ENCODE measurements at regions not wholly inside any gene's neighbourhood (a gene's known extent, or its start where the extent isn't known, plus 50 kb on each side); places are given as distances from the start of the nearest gene placed in this dataset.

DNA sequence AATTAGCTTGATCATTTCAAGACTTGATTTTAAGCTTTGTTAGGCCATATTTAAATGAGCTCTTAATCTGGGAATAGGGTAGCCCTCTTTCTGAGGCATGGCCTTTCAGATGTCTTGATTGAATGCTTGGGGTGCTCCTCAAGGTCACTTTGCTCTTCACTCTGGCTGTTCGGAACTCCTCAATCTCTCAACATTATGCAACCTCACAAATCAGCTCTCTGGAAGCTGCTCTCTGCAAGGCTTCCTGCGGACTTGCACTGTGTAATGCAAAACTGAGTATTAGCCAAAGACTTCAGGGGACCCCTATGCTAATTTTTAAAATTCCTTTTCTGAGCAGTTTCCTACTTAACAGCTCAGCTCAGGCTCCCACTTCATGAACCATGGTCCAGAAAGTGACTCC is 398.3 kb downstream of the PRDM5 start:
- no peak for DNase-seq

DNA sequence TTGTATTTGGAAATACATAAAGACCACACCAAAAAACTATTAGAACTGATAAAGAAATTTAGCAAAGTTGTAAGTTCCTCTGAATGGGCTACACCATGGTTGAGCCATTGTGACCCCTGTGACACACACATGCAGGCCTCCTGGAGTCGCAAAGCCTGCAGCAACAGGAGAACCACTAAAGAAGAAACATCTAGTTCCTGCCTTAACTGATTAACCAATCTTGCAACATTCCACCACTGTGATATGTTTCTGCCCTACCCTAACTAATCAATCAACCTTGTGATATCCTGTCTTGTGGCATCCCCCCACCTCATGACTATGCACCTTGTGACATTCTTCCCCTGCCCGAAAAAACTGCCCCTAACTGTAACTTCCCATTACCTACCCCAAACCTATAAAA is 401.8 kb downstream of the PRDM5 start:
- DNase-seq = no peak

DNA sequence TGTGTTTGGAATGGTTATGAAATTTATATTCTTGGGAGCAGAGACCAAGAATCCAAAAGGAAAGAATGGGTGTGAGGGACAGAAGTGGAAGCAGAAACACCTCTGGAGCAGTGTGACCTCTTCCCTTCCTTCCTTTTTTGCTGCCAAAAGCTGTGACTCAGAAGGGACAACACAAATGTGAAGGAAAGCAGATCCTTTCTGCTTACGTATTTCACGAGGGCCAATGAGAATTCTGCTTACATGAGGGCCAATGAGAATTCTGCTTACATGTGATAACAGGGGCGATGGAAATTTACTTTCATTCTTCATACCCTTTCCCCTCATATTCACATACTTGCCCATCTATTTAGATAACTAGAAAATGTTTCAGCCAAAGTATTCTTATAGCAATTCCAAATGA is 404.6 kb downstream of the PRDM5 start:
- no peak for DNase-seq

DNA sequence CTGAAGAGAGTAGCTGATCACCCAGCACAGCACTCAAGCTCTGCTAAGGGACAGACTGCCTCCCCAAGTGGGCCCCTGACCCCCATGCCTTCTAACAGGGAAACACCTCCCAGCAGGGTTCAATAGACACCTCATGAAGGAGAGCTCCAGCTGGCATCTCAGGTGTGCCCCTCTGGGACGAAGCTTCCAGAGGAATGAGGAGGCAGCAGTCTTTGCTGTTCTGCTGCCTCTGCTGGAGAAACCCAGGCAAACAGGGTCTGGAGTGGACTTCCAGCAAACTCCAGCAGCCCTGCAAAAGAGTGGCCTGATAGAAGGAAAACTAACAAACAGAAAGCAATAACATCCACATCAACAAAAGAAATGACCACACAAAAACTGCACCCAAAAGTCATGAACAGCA is 412.8 kb downstream of the PRDM5 start:
- no peak for DNase-seq

DNA sequence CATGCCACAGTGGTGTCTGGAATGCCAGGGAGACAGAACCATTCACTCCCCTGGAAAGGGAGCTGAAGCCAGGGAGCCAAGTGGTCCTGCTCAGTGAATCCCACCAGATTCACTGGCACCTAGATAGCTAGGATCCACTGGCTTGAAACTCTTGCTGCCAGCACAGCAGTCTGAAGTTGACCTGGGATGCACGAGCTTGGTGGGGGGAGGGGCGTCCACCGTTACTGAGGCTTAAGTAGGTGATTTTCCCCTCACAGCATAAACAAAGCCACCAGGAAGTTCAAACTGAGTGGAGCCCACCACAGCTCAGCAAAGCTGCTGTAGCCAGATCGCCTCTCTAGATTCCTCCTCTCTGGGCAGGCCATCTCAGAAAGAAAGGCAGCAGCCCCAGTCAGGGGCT is 413.3 kb downstream of the PRDM5 start:
- DNase-seq = no peak

DNA sequence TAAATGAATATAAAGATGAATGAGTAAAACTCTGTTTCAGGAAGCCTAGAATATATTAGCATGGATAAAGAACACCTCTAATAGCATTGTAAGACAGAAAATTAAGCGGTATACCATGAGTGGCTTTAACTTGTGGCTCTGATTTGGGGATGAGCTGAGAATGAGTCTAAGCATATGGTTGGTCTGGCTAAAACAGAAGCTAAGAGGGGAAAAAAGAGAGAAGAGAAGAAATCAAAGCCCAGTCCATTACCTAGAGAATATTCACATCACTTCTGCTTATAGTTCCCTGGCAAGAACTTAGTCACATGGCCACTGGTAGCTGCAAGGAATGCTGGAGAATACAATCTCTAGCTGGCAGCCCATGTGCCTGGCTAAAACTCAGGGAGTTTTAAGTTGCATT is 414.5 kb downstream of the PRDM5 start:
- DNase-seq = no peak

DNA sequence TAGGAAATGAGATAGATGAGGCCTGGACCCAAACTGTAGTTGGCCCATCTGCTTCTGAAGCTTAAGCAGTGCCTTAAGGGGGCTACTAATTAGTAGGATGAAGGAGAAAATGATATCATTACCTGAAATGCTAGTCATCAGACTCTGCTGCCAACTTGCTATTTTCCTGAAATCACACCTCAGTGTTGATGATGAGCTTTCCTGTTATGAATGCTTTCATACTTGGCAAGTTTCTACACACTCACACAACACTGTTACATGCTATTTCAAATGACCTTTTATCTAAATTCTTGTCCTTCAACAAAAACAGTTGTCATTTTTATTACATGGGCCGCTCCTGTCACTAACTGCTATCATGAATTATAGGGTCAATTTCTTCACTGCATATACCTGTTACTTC is 416.0 kb downstream of the PRDM5 start:
- no peak for DNase-seq

DNA sequence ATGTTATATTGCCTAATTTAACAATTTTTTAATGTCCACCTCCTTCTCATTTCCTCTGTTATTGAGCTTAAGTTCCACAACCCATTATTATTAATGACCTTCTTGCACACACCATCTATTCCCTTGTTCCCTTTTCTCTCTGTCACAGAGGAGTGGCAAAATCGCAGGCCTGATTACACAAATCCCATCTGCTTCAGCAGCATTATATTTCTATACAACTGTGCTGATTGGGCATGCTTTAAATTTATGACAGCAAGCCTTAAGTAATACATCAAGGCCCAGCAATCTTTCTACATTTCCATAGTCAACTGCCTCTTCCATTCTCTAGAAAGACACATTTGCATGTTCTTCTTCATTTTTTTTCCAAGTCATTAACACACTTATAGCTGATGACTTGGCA is 423.8 kb downstream of the PRDM5 start:
- DNase-seq = no peak

DNA sequence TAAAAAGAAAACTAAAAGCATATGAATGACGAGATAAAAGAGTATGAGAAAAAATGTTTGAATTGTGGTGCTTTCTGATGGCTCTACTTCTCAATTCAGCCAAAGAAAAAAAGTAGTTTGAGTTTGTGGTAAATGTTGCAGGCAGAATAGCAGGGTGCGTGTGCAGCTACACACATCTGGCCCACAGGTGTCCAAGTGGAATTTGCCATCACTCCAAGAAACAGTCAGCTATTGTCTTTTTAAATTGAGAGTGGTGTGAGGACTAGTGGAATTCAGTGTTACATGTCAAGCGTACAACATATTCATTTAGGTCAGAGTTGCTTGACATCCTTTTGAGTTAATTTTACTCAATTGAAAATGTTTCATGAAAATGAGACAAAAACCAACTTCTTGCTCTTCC is 424.8 kb upstream of the MAD2L1 start:
- DNase-seq = no peak

DNA sequence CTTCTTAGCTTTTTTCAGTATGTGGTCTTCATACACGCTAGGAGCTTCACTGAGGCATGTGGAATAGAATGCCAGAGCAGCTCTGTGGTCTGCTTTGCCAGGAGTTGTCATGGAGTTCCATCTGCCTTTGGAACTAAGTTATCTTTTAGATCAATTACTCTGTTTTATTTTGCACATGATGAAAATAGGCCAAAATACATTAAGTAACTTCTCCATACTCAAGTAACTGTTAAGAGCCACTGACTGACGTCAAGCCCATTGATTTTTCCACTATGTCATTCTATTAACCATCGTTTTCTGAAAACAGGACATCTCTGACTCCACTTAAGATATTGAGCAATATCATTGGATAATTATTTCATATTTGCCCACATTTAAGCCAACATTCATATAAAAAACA is 415.1 kb upstream of the MAD2L1 start:
- no peak for DNase-seq

DNA sequence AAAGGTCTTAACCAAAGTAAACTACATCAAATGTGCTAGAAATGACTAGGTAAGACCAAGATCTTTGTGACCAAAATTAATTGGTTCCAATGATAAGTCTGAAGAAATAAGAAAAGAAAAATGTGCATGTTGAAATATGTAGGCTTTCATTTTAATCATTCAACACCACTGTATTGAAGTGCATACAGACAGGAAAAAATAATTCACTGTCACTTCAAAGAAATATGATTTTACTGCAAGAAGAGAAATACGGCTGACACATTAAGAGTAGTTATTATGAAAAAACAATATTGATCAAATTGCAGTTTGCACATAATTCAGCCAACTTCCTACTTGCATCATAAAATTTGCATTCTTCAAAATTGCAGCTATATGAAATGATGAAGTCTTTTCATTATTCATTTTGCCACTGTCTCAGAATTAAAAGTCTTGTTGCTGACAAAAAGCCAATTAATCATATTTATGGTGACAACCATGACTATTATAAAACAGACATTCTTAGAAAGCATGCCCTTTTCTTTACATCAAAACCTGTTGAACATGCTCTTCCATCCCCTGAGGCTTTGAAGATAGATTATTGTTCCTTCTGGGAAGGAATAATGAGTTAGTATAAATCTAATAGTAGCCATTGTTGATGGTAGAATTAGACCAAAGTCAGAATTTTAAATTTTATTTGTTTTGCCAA is 405.9 kb upstream of the MAD2L1 start:
- DNase-seq = no peak

DNA sequence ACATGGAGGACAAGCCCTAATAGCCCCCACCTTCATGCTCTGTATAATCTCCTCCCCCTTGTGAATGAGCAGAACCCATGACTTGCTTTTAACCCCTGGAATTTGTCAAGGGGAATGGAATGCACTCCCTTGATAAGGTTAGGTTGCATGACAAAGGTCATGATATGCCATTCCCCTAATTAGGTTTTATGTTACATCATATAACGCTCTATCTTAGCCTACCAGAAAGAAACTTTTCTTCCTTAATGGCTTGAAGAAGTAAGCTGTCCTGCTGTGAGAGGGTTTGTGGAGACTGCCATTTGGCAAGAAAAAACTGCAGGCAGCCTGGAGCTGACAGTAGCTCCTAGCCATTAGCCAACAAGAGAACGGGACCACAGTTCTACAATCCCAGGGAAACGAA is 399.8 kb upstream of the MAD2L1 start:
- DNase-seq = no peak

DNA sequence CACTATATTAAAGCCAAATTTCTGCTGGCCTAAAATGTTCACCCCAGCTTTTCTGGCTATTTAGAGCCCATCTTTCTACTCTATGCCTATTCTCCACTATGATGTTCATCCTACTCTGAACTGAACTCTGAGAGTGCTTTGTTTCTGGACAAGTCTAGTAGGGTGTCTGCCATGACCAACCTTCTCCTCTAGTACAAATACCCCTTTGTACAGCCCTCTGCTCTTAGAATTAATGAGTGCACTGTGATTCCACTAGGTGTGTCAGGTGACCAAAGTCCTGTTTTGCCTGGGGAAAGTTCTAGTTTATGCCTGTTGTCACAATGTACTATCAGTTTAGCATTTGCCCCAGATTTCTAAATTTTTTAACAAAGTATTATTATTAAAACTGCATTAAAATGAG is 388.1 kb upstream of the MAD2L1 start:
- DNase-seq = no peak

DNA sequence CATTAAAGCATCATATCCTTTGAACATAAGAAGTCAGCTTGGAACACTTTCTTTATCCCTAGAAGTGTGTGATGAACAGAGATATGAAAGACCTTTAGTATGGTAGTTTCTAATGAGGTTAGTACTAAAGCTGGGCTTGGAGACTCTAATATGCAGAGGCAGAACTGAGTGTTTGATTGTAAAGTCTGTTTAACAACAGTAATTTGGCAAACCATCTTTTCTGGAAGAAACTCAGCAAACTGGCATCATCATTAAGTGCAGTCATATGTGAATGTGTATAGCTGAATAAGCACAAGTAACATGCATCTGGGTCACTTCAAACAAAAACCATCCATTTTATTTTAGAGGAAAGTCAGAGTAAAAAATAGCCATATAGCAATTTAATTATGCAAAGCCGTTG is 385.9 kb upstream of the MAD2L1 start:
- no peak for DNase-seq

DNA sequence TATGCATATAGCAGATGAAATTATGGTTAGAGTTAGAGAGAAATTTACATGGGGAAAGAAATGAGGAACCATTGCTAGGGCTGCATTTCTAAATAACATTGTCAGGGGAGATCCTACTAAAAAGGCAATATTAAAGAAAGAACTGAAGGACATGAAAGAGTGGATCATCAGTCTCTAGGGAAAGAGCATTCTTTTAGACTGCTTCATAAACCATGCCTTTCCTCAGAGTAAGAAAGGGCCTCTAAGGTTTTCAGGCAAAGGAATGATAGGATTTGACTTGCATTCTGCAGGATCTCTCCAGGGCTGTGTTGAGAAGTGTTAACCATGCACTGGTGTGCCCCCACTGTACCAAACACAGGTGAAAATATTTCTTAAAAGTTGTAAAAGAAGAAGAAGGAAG is 385.4 kb upstream of the MAD2L1 start:
- DNase-seq = no peak

DNA sequence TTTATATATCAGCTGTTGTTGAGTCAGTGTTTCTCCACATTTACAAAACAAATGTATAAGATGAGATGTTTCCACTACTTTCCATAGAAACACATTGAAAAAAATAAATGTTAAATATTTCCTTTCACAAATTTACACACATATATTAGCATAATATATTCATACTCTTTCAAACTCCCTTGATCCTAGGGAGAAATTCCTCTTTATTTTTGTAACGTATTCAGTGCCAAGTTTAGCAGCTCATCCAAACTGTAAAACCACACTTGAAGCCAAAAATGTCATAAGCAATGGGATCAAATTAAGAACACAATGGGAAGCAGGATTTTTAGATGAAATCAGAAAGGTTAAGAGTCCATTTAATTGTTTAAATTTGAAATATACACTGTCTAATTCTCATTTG is 381.1 kb upstream of the MAD2L1 start:
- DNase-seq = no peak

DNA sequence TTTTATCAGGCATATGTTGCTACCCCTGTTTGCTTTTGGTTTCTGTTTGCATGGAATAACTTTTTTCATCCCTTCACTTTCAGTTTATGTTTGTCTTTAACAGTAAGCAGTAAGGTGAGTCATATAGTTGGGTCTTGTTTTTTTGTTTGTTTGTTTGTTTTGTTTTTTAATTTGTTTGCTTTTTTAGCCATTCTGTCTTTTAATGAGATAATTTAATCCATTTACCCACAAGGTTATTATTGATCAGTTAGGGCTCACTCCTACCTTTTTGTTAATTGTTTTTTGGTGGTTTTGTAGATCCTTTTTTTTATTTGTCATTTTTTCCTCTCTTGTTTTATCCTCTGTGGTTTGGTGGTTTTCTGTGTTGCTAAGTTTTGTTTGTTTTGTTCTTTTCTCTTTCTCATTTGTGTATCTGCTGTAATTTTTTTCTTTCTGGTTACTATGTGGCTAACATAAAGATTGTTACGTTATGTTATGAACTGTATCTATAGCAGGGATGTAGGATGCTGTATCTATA is 379.5 kb upstream of the MAD2L1 start:
- no peak for DNase-seq

DNA sequence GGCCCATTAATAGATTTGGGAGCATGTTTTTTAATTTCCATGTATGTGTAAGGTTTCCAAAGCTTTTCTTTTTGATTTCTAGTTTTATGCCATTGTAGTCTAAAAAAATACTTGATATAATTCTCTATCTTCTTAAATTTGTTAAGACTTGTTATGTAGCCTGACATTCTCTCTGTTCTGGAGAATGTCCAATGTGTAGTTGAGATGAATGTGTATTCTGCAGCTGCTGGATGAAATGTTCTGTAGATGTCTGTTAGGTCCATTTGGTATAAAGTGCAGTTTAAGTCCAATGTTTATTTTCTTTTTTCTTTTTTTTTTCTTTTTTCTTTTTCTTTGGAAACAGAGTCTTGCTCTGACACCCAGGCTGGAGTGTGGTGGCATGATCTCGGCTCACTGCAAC is 378.5 kb upstream of the MAD2L1 start:
- DNase-seq = no peak

DNA sequence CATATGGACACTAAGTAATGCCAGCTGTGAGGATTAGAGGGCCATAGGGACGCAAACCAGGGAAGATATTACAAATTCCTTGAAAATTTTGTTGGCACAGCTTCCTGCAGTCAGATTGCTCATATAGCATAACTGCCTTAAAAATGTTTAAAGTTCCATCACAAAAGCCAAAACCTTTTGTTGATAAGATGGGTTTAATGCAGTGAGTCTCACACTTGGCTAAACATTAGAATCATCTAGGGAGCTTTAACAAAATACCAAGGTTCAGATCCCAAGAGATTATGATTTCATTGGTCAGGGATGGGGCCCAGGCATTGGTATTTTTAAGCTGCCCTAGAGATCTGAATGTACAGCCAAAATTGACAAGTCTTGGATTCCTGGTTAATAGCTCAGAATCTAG is 376.5 kb upstream of the MAD2L1 start:
- DNase-seq = no peak

DNA sequence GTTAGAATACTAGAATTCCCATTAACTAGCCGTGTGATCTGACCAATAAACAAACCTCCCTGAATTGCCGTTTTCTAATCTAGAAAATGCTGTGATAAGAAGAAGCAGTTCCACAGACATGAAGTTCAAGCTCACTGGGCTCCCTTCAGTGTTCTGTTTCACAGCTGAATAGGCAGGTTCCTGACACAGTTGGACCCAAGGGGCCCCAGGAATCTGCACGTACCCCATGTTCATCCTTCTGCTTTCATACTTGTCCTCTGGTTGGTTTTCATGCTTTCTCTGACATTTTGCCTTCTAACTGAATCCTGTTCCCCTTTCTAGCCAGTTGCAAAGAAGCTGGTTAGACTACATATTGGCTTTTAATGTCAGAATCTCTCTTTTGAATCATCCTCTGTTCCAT is 374.1 kb upstream of the MAD2L1 start:
- no peak for DNase-seq

DNA sequence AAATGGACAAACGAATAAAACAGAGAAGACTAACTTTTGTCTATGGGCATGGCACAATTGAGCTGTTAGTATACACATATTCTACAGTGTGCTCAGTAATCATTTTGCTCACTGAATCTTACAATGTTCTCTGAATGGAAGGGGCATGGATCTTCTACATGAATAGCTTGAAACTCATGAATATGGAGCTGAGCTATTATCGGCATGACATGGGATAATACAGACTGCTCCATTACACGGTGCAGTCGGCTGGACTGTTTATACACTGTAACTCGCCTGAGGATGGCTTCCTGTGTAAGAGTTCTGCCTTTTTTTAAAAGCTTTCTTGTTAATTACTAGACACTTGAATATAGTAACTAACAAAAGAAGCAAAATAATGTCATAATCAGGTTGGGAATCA is 368.5 kb upstream of the MAD2L1 start:
- DNase-seq = no peak

DNA sequence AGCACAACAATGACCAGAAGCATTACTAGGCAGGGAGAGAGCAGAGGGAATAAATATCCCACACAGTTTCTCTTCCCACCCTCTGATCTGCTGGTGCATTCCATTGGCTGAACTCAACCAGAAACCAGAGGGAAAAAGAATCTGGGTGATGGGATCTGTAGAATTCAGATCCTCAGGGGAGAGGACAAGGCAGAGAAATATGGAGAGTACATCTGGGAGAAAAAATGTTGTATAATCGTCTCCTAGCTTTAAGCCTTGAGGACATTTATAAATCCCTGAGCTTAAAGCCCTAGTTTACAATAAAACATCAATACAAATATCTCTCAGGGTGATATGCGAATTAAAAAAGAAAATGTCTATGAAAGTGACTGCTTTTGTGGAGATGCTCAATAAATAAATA is 368.1 kb upstream of the MAD2L1 start:
- no peak for DNase-seq

DNA sequence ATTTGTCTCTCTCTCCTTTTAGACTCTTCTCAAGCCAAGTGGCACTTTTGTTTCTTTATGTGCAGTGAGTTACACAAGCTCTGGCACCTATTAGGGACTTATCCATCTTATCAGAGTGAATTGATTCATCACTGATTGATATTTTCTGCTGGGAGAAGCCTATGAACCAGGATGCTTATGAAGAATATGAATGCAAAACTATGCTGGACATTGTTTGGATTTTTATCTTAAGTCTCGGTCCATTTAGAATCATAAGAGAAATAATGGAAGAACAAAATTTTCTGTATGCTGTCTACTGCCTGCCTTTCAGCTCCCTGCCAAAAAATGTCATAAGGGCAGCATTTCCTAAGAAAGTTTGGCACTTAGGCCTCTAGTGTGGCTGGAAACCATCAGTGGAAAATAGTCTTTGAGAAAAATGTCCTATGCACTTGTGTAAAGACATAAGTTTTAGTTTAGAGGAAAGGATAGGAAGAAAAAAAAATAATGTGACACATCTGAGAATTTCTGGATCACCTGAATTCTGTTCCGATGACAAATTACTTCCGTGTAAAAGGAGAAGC is 365.7 kb upstream of the MAD2L1 start:
- DNase-seq = no peak

DNA sequence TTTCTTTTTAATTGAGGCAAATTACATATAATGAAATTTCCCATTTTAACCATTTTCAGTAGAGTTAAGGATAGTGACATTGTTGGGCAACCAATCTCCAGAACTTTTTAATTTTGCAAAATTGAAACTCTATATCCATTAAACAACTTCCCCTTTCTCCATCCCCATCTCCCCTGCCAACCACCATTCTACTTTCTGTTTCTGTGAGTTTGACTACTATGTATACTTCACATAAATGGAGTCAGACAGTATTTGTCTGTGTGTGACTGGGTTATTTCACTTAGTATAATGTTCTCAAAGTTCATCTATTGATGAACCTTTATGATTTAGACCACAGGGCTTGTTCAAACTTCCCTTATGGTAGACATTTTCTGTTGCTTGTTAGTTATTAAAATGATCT is 364.5 kb upstream of the MAD2L1 start:
- no peak for DNase-seq

DNA sequence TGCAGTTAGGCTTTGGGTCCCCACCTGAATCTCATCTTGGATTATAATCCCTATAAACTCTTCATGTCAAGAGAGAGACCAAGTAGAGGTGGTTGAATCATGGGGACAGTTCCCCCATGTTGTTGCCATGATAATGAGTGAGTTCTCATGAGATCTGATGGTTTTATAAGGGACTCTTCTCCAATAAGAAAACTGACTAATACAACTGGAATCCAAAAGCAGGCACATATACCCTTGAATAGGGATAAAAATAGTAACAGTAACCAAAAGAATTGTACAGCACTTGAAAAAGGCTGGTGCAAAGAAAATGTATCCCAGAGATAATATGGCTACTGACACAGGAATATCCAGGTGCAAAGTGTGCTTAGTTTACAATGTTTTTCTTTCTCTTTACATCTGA is 351.5 kb upstream of the MAD2L1 start:
- no peak for DNase-seq
